Kidney epithelial cell (primary cell): ENCODE measurements at regions not wholly inside any gene's neighbourhood (a gene's known extent, or its start where the extent isn't known, plus 50 kb on each side); places are given as distances from the start of the nearest gene placed in this dataset.

Experiments used
- DNase-seq: peaks from one replicate; pipeline ENCODE4 v3.0.0-alpha.2; 2010; ENCODE audit warnings: low read depth
- H3K27me3 ChIP-seq: 2 replicates; pipeline ENCODE4 v1.6.0; 2011; ENCODE audit warnings: low read length; ENCODE audit not compliant: control insufficient read depth, insufficient read depth
- H3K36me3 ChIP-seq: 2 replicates; pipeline ENCODE4 v1.5.1; 2011; ENCODE audit warnings: low read length; ENCODE audit not compliant: control insufficient read depth, insufficient read depth
- H3K4me3 ChIP-seq: 2 replicates; pipeline ENCODE4 v1.5.1; 2011; ENCODE audit warnings: low read depth, mild to moderate bottlenecking, control low read depth, low read length
- TF ChIP-seq, protein P1 (sequence below): IDR thresholded peaks from 2 replicates; pipeline ENCODE4 v1.5.1; 2011; ENCODE audit warnings: mild to moderate bottlenecking, moderate library complexity, low read length, control low read depth, inconsistent platforms; ENCODE audit not compliant: insufficient read depth, poor library complexity, severe bottlenecking

- TF ChIP-seq, protein P1, sequence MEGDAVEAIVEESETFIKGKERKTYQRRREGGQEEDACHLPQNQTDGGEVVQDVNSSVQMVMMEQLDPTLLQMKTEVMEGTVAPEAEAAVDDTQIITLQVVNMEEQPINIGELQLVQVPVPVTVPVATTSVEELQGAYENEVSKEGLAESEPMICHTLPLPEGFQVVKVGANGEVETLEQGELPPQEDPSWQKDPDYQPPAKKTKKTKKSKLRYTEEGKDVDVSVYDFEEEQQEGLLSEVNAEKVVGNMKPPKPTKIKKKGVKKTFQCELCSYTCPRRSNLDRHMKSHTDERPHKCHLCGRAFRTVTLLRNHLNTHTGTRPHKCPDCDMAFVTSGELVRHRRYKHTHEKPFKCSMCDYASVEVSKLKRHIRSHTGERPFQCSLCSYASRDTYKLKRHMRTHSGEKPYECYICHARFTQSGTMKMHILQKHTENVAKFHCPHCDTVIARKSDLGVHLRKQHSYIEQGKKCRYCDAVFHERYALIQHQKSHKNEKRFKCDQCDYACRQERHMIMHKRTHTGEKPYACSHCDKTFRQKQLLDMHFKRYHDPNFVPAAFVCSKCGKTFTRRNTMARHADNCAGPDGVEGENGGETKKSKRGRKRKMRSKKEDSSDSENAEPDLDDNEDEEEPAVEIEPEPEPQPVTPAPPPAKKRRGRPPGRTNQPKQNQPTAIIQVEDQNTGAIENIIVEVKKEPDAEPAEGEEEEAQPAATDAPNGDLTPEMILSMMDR: no peak
- Histone ChIP-seq H3K27me3 (no peaks in the 10 kb centered on the region), H3K36me3 (no peaks in the 10 kb centered on the region), H3K4me3 (no peak overlapping the region)
- DNase-seq: no peak
Observed at GRCh38 chr15:26355472-26356074, 417.3 kb downstream of the GABRB3 start.

GRCh38 chr15:26352909-26353308 lies 420.0 kb downstream of the GABRB3 start:
- TF ChIP-seq, protein P1: no peak
- DNase-seq: no peak
- H3K27me3 ChIP-seq: no peaks in the 10 kb centered on the region
- H3K4me3 ChIP-seq: no peak overlapping the region
- H3K36me3 ChIP-seq: no peaks in the 10 kb centered on the region

DNA sequence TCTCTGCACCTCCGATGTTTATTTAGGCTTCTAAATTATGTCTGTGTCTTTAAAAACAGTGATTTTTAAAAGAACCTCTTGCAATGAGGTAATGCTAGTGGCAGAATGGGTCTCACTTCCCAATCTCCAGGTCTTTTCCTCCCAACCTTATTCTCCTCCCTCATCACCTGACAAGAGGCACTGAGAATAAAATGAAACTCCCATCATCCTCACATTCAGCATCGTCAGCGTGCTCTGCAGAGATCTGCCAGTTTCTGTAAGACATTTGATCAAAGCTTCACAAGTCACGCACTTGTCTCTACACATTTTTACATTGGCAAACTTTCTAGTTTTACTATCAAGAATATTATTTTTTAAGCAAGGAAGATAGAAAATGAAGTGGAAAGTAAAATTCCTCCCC lies 420.5 kb downstream of the GABRB3 start:
- no peak for DNase-seq
- Histone ChIP-seq H3K4me3 (no peak overlapping the region), H3K27me3 (no peaks in the 10 kb centered on the region), H3K36me3 (no peaks in the 10 kb centered on the region)
- TF ChIP-seq, protein P1: no peak

- Histone ChIP-seq H3K36me3 (no peaks in the 10 kb centered on the region), H3K4me3 (no peak overlapping the region), H3K27me3 (no peaks in the 10 kb centered on the region)
- TF ChIP-seq, protein P1: no peak
- DNase-seq: no peak
Observed at GRCh38 chr15:26325495-26325894, 447.4 kb downstream of the GABRB3 start.

GRCh38 chr15:26323566-26323965 lies 449.3 kb downstream of the GABRB3 start:
- TF ChIP-seq, protein P1: no peak

DNA sequence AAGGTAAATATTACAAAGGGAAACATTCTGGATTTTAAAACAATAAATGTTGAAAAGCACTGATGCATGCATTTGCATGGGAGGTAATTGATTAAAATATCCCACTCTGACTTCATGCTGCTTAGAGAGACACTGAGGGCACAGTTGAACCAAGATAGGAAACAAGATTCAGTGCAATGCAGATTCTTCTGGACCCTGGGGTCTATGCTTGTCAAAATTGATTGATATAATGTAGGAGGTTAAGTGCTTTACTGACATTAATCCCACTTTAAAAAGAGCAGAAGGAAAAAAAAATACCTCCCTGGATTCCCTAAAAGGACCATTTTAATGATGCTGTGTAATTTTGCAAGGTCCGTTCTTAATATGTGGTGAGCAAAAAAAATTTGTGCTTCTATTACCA lies 454.2 kb downstream of the GABRB3 start:
- TF ChIP-seq, protein P1: no peak
- DNase-seq: no peak
- H3K4me3 ChIP-seq: no peak overlapping the region
- no peaks in the 10 kb centered on the region for H3K27me3 ChIP-seq
- no peaks in the 10 kb centered on the region for H3K36me3 ChIP-seq

More at GRCh38 chr15:26323566-26323965, 449.3 kb downstream of the GABRB3 start:
- no peak for DNase-seq
- Histone ChIP-seq H3K27me3 (no peaks in the 10 kb centered on the region), H3K36me3 (no peaks in the 10 kb centered on the region), H3K4me3 (no peak overlapping the region)
